Neural cell (in vitro differentiated cells): ENCODE measurements at regions not wholly inside any gene's neighbourhood (a gene's known extent, or its start where the extent isn't known, plus 50 kb on each side); places are given as distances from the start of the nearest gene placed in this dataset.

ENCODE experiments used
- H2AFZ ChIP-seq: fragments of 200-600, 300-800 bp; sonication (generic), shearing (Covaris generic); 2 replicates; pipeline ENCODE4 v1.6.0; 2014; ENCODE audit warnings: low read depth, mild to moderate bottlenecking, antibody characterized with exemption, low read length, moderate library complexity
- H3F3A ChIP-seq: fragments of 200-600 bp; shearing (Covaris generic); 2 replicates; pipeline ENCODE4 v1.6.1; 2016; ENCODE audit warnings: mild to moderate bottlenecking, moderate library complexity, mixed read lengths, antibody characterized with exemption, low read length; ENCODE audit not compliant: insufficient read depth, poor library complexity, severe bottlenecking
- H3K27ac ChIP-seq: fragments of 200-600, 300-800 bp; sonication (generic), shearing (Covaris generic); 2 replicates; pipeline ENCODE4 v1.5.1; 2014; ENCODE audit warnings: mild to moderate bottlenecking, low read length, moderate library complexity
- H3K27me3 ChIP-seq: fragments of 300-800, 200-600 bp; sonication (generic), shearing (Covaris generic); 2 replicates; pipeline ENCODE4 v1.6.0; 2014; ENCODE audit warnings: mild to moderate bottlenecking, low read depth, low read length, moderate library complexity; ENCODE audit not compliant: insufficient read depth
- H3K36me3 ChIP-seq: fragments of 300-800, 200-600 bp; sonication (generic), shearing (Covaris generic); 2 replicates; pipeline ENCODE4 v1.5.1; 2014; ENCODE audit warnings: mild to moderate bottlenecking, antibody characterized with exemption, low read length, moderate library complexity; ENCODE audit not compliant: insufficient read depth
- H3K4me2 ChIP-seq: fragments of 300-800, 200-600 bp; sonication (generic), shearing (Covaris generic); 2 replicates; pipeline ENCODE4 v1.6.0; 2014; ENCODE audit warnings: mild to moderate bottlenecking, low read length
- H3K4me3 ChIP-seq: fragments of 300-800, 200-600 bp; sonication (generic), shearing (Covaris generic); 2 replicates; pipeline ENCODE4 v1.5.1; 2014; ENCODE audit warnings: mild to moderate bottlenecking, low read length, moderate library complexity
- H3K79me2 ChIP-seq: fragments of 200-600 bp; shearing (Covaris generic); replicated peaks from 2 replicates; pipeline ENCODE4 v1.6.0; 2014; ENCODE audit warnings: mild to moderate bottlenecking, low read length, moderate library complexity; ENCODE audit not compliant: insufficient read depth
- H3K9ac ChIP-seq: fragments of 300-800, 200-600 bp; sonication (generic), shearing (Covaris generic); 2 replicates; pipeline ENCODE4 v1.6.1; 2016; ENCODE audit warnings: mild to moderate bottlenecking, low read length, mixed read lengths
- H3K9me2 ChIP-seq: fragments of 200-600 bp; shearing (Covaris generic); 2 replicates; pipeline ENCODE4 v1.6.1; 2016; ENCODE audit warnings: mild to moderate bottlenecking, low read length, mixed read lengths; ENCODE audit not compliant: insufficient read depth
- H3K9me3 ChIP-seq: fragments of 200-600, 300-800 bp; sonication (generic), shearing (Covaris generic); 2 replicates; pipeline ENCODE4 v1.6.1; 2016; ENCODE audit warnings: mild to moderate bottlenecking, mixed run types, low read length, moderate library complexity, mixed read lengths
- H4K20me1 ChIP-seq: fragments of 200-600 bp; shearing (Covaris generic); 2 replicates; pipeline ENCODE4 v1.6.1; 2016; ENCODE audit warnings: mild to moderate bottlenecking, mixed run types; ENCODE audit not compliant: insufficient read depth
- EP300 ChIP-seq: fragments of 450-650 bp; conservative IDR thresholded peaks from 2 replicates; pipeline ENCODE4 v1.6.1; 2014; ENCODE audit warnings: antibody characterized with exemption, mild to moderate bottlenecking, moderate library complexity; ENCODE audit not compliant: poor library complexity, severe bottlenecking
- EZH2 ChIP-seq: fragments of 200-600, 300-800 bp; shearing (Covaris generic), sonication (generic); IDR thresholded peaks from 2 replicates; pipeline ENCODE4 v1.6.1; 2014; ENCODE audit warnings: antibody characterized with exemption, low read length, borderline replicate concordance, mild to moderate bottlenecking; ENCODE audit not compliant: insufficient read depth, poor library complexity, severe bottlenecking
- MXI1 ChIP-seq: fragments of 450-650 bp; conservative IDR thresholded peaks from 2 replicates; pipeline ENCODE4 v1.6.1; 2014; ENCODE audit warnings: antibody characterized with exemption, mild to moderate bottlenecking; ENCODE audit not compliant: poor library complexity, severe bottlenecking
- POLR2AphosphoS5 ChIP-seq: IDR thresholded peaks from 2 replicates; pipeline ENCODE4 v1.6.1; 2012
- RAD21 ChIP-seq: fragments of 450-650 bp; conservative IDR thresholded peaks from 2 replicates; pipeline ENCODE4 v1.6.1; 2014; ENCODE audit warnings: antibody characterized with exemption, mild to moderate bottlenecking, moderate library complexity
- SMC3 ChIP-seq: fragments of 450-650 bp; conservative IDR thresholded peaks from 2 replicates; pipeline ENCODE4 v1.6.1; 2014; ENCODE audit warnings: antibody characterized with exemption, mild to moderate bottlenecking, moderate library complexity; ENCODE audit not compliant: poor library complexity
- TAF1 ChIP-seq: IDR thresholded peaks from 2 replicates; pipeline ENCODE4 v1.6.1; 2012; ENCODE audit warnings: low read depth
- TF ChIP-seq, protein P1 (sequence below): fragments of 450-650 bp; IDR thresholded peaks from 2 replicates; pipeline ENCODE4 v1.5.1; 2014; ENCODE audit warnings: antibody characterized with exemption, mild to moderate bottlenecking, moderate library complexity; ENCODE audit not compliant: poor library complexity, severe bottlenecking
- TF ChIP-seq, protein P2 (sequence below): IDR thresholded peaks from 2 replicates; pipeline ENCODE4 v1.6.1; 2012; ENCODE audit warnings: borderline replicate concordance

DNA sequence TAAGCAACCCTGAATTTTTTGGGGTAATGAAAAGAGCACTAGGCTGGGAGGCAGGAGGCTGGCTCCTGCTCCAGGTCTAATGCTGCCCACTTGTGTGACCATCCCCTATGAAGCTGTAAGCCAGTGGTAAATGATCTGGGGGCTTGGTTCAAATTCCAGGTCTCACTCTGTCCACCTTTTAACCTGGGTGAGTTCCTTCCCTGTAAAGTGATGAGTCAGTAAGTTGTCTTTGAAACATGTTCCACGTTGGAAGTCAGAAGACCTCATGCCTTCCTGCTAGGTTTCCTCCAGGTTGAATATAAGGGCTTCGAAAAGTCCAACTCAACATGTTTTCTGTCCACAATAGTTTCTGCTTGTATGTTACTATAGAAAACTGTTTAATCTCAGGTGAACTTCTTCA lies 160.9 kb upstream of the MYT1L start:
- H3K27me3 ChIP-seq, result no peaks in the 10 kb centered on the region
- no peaks in the 10 kb centered on the region for H3K9me2 ChIP-seq
- H3K4me3 ChIP-seq, result no peak overlapping the region
- H3K4me2 ChIP-seq, result no peak overlapping the region
- no peak overlapping the region for H3K9ac ChIP-seq
- no peak overlapping the region for H3K27ac ChIP-seq
- no peaks in the 10 kb centered on the region for H3K36me3 ChIP-seq
- H2AFZ ChIP-seq, result no peak overlapping the region
- no peaks in the 10 kb centered on the region for H3K9me3 ChIP-seq
- H3K79me2 ChIP-seq, result no peaks in the 10 kb centered on the region
- no peaks in the 10 kb centered on the region for H3F3A ChIP-seq
- no peaks in the 10 kb centered on the region for H4K20me1 ChIP-seq
- TF ChIP-seq POLR2AphosphoS5 (no peak), TAF1 (no peak), EZH2 (no peak), MXI1 (no peak), EP300 (no peak), SMC3 (no peak)
- TF ChIP-seq, protein P1, sequence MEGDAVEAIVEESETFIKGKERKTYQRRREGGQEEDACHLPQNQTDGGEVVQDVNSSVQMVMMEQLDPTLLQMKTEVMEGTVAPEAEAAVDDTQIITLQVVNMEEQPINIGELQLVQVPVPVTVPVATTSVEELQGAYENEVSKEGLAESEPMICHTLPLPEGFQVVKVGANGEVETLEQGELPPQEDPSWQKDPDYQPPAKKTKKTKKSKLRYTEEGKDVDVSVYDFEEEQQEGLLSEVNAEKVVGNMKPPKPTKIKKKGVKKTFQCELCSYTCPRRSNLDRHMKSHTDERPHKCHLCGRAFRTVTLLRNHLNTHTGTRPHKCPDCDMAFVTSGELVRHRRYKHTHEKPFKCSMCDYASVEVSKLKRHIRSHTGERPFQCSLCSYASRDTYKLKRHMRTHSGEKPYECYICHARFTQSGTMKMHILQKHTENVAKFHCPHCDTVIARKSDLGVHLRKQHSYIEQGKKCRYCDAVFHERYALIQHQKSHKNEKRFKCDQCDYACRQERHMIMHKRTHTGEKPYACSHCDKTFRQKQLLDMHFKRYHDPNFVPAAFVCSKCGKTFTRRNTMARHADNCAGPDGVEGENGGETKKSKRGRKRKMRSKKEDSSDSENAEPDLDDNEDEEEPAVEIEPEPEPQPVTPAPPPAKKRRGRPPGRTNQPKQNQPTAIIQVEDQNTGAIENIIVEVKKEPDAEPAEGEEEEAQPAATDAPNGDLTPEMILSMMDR, result no peak
- TF ChIP-seq, protein P2, sequence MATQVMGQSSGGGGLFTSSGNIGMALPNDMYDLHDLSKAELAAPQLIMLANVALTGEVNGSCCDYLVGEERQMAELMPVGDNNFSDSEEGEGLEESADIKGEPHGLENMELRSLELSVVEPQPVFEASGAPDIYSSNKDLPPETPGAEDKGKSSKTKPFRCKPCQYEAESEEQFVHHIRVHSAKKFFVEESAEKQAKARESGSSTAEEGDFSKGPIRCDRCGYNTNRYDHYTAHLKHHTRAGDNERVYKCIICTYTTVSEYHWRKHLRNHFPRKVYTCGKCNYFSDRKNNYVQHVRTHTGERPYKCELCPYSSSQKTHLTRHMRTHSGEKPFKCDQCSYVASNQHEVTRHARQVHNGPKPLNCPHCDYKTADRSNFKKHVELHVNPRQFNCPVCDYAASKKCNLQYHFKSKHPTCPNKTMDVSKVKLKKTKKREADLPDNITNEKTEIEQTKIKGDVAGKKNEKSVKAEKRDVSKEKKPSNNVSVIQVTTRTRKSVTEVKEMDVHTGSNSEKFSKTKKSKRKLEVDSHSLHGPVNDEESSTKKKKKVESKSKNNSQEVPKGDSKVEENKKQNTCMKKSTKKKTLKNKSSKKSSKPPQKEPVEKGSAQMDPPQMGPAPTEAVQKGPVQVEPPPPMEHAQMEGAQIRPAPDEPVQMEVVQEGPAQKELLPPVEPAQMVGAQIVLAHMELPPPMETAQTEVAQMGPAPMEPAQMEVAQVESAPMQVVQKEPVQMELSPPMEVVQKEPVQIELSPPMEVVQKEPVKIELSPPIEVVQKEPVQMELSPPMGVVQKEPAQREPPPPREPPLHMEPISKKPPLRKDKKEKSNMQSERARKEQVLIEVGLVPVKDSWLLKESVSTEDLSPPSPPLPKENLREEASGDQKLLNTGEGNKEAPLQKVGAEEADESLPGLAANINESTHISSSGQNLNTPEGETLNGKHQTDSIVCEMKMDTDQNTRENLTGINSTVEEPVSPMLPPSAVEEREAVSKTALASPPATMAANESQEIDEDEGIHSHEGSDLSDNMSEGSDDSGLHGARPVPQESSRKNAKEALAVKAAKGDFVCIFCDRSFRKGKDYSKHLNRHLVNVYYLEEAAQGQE, result no peak

DNA sequence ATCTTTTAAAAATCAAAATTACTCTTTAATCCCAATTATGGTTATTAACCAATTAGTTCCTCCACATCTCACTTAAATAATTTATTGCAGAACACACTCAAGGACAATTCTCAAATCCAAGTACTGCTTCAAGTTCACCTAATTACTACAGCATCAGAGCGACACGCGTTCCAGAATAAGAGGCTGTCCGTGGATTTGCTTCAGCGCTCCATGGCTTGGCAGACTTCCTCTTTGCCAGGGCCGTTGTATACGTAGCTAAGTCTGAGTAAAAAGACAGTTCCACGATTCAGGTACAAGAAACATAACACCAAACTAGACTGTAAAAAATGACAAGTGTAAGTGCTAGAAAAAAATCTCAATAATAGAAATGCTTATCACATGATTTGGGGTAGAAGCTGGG lies 153.2 kb upstream of the MYT1L start:
- H3K4me3 ChIP-seq, result no peak overlapping the region
- H3K9me3 ChIP-seq, result no peaks in the 10 kb centered on the region
- TF ChIP-seq TAF1 (no peak), POLR2AphosphoS5 (peak; percentile 48)
- no peaks in the 10 kb centered on the region for H3K27me3 ChIP-seq
- no peak overlapping the region for H2AFZ ChIP-seq
- H3F3A ChIP-seq, result no peaks in the 10 kb centered on the region
- no peaks in the 10 kb centered on the region for H4K20me1 ChIP-seq
- H3K4me2 ChIP-seq, result no peak overlapping the region
- peak overlapping the region; percentile 10 for H3K9ac ChIP-seq
- H3K79me2 ChIP-seq, result no peaks in the 10 kb centered on the region
- no peaks in the 10 kb centered on the region for H3K36me3 ChIP-seq
- peak overlapping the region; percentile 45 for H3K27ac ChIP-seq
- H3K9me2 ChIP-seq, result no peaks in the 10 kb centered on the region

DNA sequence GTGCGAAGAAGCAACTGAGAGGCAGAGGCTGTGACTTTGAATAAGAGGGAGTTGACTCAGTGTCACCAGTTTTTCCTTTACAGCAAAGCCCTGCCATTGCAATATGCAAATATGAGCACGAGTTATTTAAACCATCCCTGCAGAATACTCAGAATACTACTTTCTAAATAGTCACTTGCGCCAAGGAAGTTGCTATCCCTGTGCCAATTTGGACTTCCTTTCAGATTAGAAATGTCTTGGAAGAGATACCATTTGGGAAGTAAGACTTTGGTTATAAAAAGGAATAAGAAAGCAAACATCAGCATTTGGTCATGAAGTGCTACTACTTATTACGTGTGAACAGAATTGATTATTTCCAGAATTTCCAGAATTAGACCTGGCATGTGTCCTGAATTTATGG lies 151.8 kb upstream of the MYT1L start:
- TF ChIP-seq SMC3 (no peak), POLR2AphosphoS5 (no peak), TAF1 (no peak), RAD21 (no peak), EZH2 (no peak), MXI1 (no peak), EP300 (no peak)
- TF ChIP-seq, protein P1, result no peak
- TF ChIP-seq, protein P2, result no peak
- H3K79me2 ChIP-seq, result no peaks in the 10 kb centered on the region
- H3K36me3 ChIP-seq, result no peaks in the 10 kb centered on the region
- H3K27me3 ChIP-seq, result no peaks in the 10 kb centered on the region
- no peak overlapping the region for H3K27ac ChIP-seq
- no peaks in the 10 kb centered on the region for H4K20me1 ChIP-seq
- no peak overlapping the region for H3K9ac ChIP-seq
- no peak overlapping the region for H3K4me2 ChIP-seq
- H3K9me3 ChIP-seq, result no peaks in the 10 kb centered on the region
- H3K9me2 ChIP-seq, result no peaks in the 10 kb centered on the region
- no peak overlapping the region for H2AFZ ChIP-seq
- H3F3A ChIP-seq, result no peaks in the 10 kb centered on the region
- no peak overlapping the region for H3K4me3 ChIP-seq
